Fibroblast of lung (primary cell): ENCODE measurements at regions not wholly inside any gene's neighbourhood (a gene's known extent, or its start where the extent isn't known, plus 50 kb on each side); places are given as distances from the start of the nearest gene placed in this dataset.

Experiments used
- DNase-seq, 2 donors: peaks; one replicate each; pipeline versions ENCODE4 v3.0.0 to v3.0.0-alpha.2; 2010; ENCODE audit warnings: low read depth in 2 of 2
- H2AFZ ChIP-seq: 2 replicates; pipeline ENCODE4 v1.5.1; 2012; ENCODE audit warnings: low read length, control low read depth, inconsistent platforms
- H3K27ac ChIP-seq: 2 replicates; pipeline ENCODE4 v1.5.1; 2011; ENCODE audit warnings: low read length, control low read depth; ENCODE audit not compliant: insufficient read depth
- H3K27me3 ChIP-seq: 2 replicates; pipeline ENCODE4 v1.5.1; 2011; ENCODE audit warnings: mild to moderate bottlenecking, low read length; ENCODE audit not compliant: control insufficient read depth, insufficient read depth
- H3K36me3 ChIP-seq: 2 replicates; pipeline ENCODE4 v1.5.1; 2011; ENCODE audit warnings: low read length; ENCODE audit not compliant: control insufficient read depth, insufficient read depth
- H3K4me1 ChIP-seq: 2 replicates; pipeline ENCODE4 v1.5.1; 2011; ENCODE audit warnings: low read length; ENCODE audit not compliant: control insufficient read depth, insufficient read depth; ENCODE audit errors: extremely low read depth
- H3K4me2 ChIP-seq: 2 replicates; pipeline ENCODE4 v1.5.1; 2011; ENCODE audit warnings: low read length, control low read depth; ENCODE audit not compliant: insufficient read depth; ENCODE audit errors: extremely low read depth
- H3K4me3 ChIP-seq, 4 experiments: fragments of 200-600 bp in 1 of 4; sonication (generic) in 1 of 4; replicated peaks in 1 of 4; 2 replicates each; pipeline ENCODE4 v1.5.1; 2011 to 2016; ENCODE audit warnings: low read length in 4 of 4, low read depth in 3 of 4, mild to moderate bottlenecking in 3 of 4, control low read depth in 2 of 4, inconsistent platforms in 1 of 4, mixed read lengths in 1 of 4; ENCODE audit not compliant: insufficient read depth in 1 of 4; ENCODE audit errors: control extremely low read depth in 1 of 4
- H3K79me2 ChIP-seq: 2 replicates; pipeline ENCODE4 v1.5.1; 2012; ENCODE audit warnings: mild to moderate bottlenecking, low read length, inconsistent platforms; ENCODE audit not compliant: control insufficient read depth, insufficient read depth
- H3K9ac ChIP-seq: 2 replicates; pipeline ENCODE4 v1.5.1; 2011; ENCODE audit warnings: mild to moderate bottlenecking, low read length, control low read depth; ENCODE audit not compliant: insufficient read depth
- H3K9me3 ChIP-seq: 2 replicates; pipeline ENCODE4 v1.5.1; 2012; ENCODE audit warnings: low read depth, low read length; ENCODE audit not compliant: control insufficient read depth, insufficient read depth
- H4K20me1 ChIP-seq: 2 replicates; pipeline ENCODE4 v1.5.1; 2011; ENCODE audit warnings: low read length; ENCODE audit not compliant: control insufficient read depth, insufficient read depth; ENCODE audit errors: extremely low read depth
- CTCF ChIP-seq, 2 donors: IDR thresholded peaks in 1 of 2; conservative IDR thresholded peaks in 1 of 2; 1 replicate in 1 of 2; 2 replicates in 1 of 2; pipeline ENCODE4 v1.5.1; 2011 to 2012; ENCODE audit warnings: low read length in 2 of 2, control low read depth in 1 of 2, inconsistent platforms in 1 of 2, low read depth in 1 of 2, mild to moderate bottlenecking in 1 of 2
- EZH2 ChIP-seq: IDR thresholded peaks from 2 replicates; pipeline ENCODE4 v1.5.1; 2012; ENCODE audit warnings: low read length, control low read depth, mild to moderate bottlenecking; ENCODE audit errors: missing control alignments

- H3K4me3 ChIP-seq, result no peak overlapping the region
Measured at GRCh38 chr1:245015031-245015430, 139.8 kb upstream of the KIF26B start.

GRCh38 chr1:245014247-245015029, 140.3 kb upstream of the KIF26B start:
- Histone ChIP-seq H4K20me1 (no peaks in the 10 kb centered on the region), H3K79me2 (no peaks in the 10 kb centered on the region), H3K27me3 (no peaks in the 10 kb centered on the region), H3K4me2 (no peak overlapping the region), H3K36me3 (no peaks in the 10 kb centered on the region), H3K9me3 (no peaks in the 10 kb centered on the region), H3K4me3 (no peak overlapping the region), H3K27ac (no peak overlapping the region), H3K4me1 (no peaks in the 10 kb centered on the region), H3K9ac (no peak overlapping the region), H2AFZ (no peak overlapping the region)
- DNase-seq, result no peak
- TF ChIP-seq CTCF (conservative IDR thresholded peaks at IDR 0.05 in 1 of 2, IDR thresholded peaks at IDR 0.05 in 1 of 2; ENCODE audit: low read depth in 1 of 2, low read length in 2 of 2), result no peak

More at GRCh38 chr1:245015031-245015430, 139.8 kb upstream of the KIF26B start:
- no peak overlapping the region for H3K27ac ChIP-seq
- H2AFZ ChIP-seq, result no peak overlapping the region
- no peaks in the 10 kb centered on the region for H3K4me1 ChIP-seq
- no peak overlapping the region for H3K4me2 ChIP-seq
- no peak overlapping the region for H3K9ac ChIP-seq
- no peaks in the 10 kb centered on the region for H3K36me3 ChIP-seq
- TF ChIP-seq EZH2, result no peak
- TF ChIP-seq CTCF (conservative IDR thresholded peaks at IDR 0.05 in 1 of 2, IDR thresholded peaks at IDR 0.05 in 1 of 2; ENCODE audit: low read depth in 1 of 2, low read length in 2 of 2), result no peak
- no peaks in the 10 kb centered on the region for H3K27me3 ChIP-seq
- H3K9me3 ChIP-seq, result no peaks in the 10 kb centered on the region
- no peaks in the 10 kb centered on the region for H4K20me1 ChIP-seq
- DNase-seq, result no peak
- H3K79me2 ChIP-seq, result no peaks in the 10 kb centered on the region

- no peak overlapping the region for H3K27ac ChIP-seq
- TF ChIP-seq CTCF (conservative IDR thresholded peaks at IDR 0.05 in 1 of 2, IDR thresholded peaks at IDR 0.05 in 1 of 2; ENCODE audit: low read depth in 1 of 2, low read length in 2 of 2) (no peak), EZH2 (no peak)
- no peaks in the 10 kb centered on the region for H3K79me2 ChIP-seq
- H3K36me3 ChIP-seq, result no peaks in the 10 kb centered on the region
- H3K9ac ChIP-seq, result no peak overlapping the region
- no peaks in the 10 kb centered on the region for H3K27me3 ChIP-seq
- no peak for DNase-seq
- H3K4me3 ChIP-seq, result no peak overlapping the region
- no peak overlapping the region for H2AFZ ChIP-seq
- no peaks in the 10 kb centered on the region for H3K4me1 ChIP-seq
- no peaks in the 10 kb centered on the region for H4K20me1 ChIP-seq
- no peaks in the 10 kb centered on the region for H3K9me3 ChIP-seq
- no peak overlapping the region for H3K4me2 ChIP-seq
Measured at GRCh38 chr1:245010018-245010614, 144.7 kb upstream of the KIF26B start.
